GM06990 (cell line): ENCODE measurements at regions not wholly inside any gene's neighbourhood (a gene's known extent, or its start where the extent isn't known, plus 50 kb on each side); places are given as distances from the start of the nearest gene placed in this dataset.
"Not testable (repeated sequence)": the region's sequence is repeated elsewhere in the genome, so short reads cannot be mapped to it uniquely, and the experiment has no call there.

Experiments
- DNase-seq: peaks from one replicate; pipeline ENCODE4 v3.0.0-alpha.2; 2011; ENCODE audit not compliant: insufficient read length; ENCODE audit errors: extremely low read depth
- H3K27me3 ChIP-seq: replicated peaks from 2 replicates; pipeline ENCODE4 v1.6.0; 2011; ENCODE audit warnings: low read length; ENCODE audit not compliant: control insufficient read depth, insufficient read depth
- H3K36me3 ChIP-seq: 2 replicates; pipeline ENCODE4 v1.5.1; 2011; ENCODE audit warnings: low read length; ENCODE audit not compliant: control insufficient read depth, insufficient read depth
- H3K4me3 ChIP-seq: replicated peaks from 2 replicates; pipeline ENCODE4 v1.5.1; 2011; ENCODE audit warnings: low read depth, mild to moderate bottlenecking, control low read depth, low read length
- TF ChIP-seq, protein P1 (sequence below): IDR thresholded peaks from 2 replicates; pipeline ENCODE4 v1.5.1; 2011; ENCODE audit warnings: low read length, control low read depth, mild to moderate bottlenecking, inconsistent platforms; ENCODE audit not compliant: insufficient read depth, poor library complexity, severe bottlenecking

DNA sequence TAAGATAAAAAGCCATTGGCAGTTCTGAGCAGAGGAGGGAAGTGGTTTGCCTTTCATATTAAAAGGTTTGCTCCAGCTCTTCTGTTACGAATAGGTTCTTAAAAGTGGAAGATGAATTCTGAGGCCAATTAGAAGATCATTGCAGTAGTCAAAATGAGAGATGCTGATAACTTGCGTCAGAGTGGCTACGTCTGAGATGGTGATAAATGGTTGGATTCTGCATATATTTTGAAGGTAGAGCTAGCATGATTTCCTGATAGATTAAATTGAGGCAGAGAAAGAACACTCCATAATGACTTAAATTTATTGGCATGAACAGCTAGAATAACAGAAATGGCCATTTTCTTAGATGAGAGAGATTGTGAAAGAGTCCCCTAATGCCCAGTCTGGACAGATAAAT is 652.6 kb downstream of the DACH1 start:
- Histone ChIP-seq H3K4me3 (no peak overlapping the region), H3K36me3 (no peaks in the 10 kb centered on the region), H3K27me3 (no peaks in the 10 kb centered on the region)
- no peak for DNase-seq
- TF ChIP-seq, protein P1, sequence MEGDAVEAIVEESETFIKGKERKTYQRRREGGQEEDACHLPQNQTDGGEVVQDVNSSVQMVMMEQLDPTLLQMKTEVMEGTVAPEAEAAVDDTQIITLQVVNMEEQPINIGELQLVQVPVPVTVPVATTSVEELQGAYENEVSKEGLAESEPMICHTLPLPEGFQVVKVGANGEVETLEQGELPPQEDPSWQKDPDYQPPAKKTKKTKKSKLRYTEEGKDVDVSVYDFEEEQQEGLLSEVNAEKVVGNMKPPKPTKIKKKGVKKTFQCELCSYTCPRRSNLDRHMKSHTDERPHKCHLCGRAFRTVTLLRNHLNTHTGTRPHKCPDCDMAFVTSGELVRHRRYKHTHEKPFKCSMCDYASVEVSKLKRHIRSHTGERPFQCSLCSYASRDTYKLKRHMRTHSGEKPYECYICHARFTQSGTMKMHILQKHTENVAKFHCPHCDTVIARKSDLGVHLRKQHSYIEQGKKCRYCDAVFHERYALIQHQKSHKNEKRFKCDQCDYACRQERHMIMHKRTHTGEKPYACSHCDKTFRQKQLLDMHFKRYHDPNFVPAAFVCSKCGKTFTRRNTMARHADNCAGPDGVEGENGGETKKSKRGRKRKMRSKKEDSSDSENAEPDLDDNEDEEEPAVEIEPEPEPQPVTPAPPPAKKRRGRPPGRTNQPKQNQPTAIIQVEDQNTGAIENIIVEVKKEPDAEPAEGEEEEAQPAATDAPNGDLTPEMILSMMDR, result no peak

DNA sequence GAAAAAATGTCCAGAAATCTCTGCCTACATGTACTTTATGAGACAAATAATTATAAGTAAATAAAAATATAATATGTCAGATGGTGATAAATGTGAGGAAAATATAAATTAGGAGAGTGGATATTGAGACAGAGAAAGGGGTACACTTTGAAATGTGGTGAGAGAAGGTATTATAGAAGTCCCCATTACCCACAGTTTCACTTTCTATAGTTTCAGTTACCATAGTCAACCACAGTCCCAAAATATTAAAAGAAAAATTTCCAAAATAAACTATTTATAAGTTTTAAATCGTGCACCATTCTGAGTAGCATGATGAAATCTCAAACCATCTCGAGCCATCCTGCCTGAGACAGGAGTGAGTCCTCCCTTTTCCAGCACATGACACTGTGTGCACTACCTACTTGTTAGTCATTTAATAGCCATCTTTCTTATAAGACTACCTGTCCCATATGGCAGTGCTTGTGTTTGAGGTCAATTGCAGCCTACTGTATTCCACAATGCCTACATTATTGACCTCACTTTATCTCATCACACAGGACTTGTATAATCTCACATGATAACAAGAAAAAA is 653.7 kb downstream of the DACH1 start:
- DNase-seq, result no peak
- TF ChIP-seq, protein P1, result no peak
- H3K36me3 ChIP-seq, result no peaks in the 10 kb centered on the region
- H3K4me3 ChIP-seq, result no peak overlapping the region
- H3K27me3 ChIP-seq, result no peaks in the 10 kb centered on the region

DNA sequence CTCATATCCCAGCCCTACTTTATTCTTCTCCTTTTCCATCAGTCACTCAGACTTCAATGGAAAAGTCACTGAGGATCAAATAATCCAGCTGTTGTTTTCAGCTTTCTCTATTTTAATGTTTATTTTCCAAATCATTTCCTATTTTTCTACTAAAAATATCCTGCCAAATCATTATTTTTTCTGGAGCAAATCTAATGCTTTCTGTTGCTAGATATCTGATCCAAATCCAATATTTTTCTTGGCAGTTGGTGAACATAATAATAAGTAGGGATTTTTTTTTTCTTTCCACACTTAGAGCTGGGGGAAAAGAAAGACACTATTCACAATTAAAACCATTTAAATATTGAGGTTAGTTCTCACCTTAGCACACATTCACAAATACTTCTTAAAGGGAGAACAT is 656.1 kb downstream of the DACH1 start:
- Histone ChIP-seq H3K36me3 (no peaks in the 10 kb centered on the region), H3K4me3 (no peak overlapping the region), H3K27me3 (no peaks in the 10 kb centered on the region)
- no peak for DNase-seq
- TF ChIP-seq, protein P1, result no peak

DNA sequence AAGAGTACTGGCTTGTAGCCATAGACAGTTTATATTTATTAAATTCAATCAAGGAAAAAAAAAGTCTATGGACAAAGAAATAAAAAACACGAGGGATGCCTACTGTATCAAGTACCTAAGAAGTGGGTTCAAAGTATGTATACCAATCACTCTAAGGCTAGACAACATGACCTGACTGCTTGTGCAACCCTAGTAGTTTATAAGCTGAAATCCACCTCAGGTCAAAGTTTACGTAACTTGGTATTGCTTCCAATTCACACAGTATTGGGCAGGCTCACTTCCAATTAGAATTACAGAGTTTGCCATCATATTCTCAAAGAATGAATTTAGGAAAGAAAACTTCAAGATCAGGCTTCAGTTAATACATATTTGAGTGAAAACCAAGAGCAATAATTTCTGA is 657.8 kb downstream of the DACH1 start:
- TF ChIP-seq, protein P1, result no peak
- no peak overlapping the region for H3K4me3 ChIP-seq
- no peak for DNase-seq
- H3K27me3 ChIP-seq, result no peaks in the 10 kb centered on the region
- no peaks in the 10 kb centered on the region for H3K36me3 ChIP-seq

DNA sequence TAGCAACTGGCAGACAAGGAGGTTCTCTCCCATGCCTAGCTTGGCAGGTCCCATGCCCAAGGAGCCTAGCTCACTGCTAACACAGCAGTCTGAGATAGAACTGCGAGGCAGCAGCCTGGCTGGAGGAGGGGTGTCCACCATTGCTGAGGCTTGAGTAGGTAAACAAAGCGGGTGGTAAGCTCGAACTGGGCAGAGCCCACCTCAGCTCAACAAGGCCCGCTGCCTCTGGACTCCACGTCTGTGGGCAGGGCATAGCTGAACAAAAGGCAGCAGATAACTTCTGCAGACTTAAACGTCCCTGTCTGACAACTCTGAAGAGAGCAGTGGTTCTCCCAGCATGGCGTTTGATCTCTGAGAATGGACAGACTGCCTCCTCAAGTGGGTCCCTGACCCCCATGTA is 682.4 kb downstream of the DACH1 start:
- not testable (repeated sequence) for DNase-seq, H3K36me3 ChIP-seq

DNA sequence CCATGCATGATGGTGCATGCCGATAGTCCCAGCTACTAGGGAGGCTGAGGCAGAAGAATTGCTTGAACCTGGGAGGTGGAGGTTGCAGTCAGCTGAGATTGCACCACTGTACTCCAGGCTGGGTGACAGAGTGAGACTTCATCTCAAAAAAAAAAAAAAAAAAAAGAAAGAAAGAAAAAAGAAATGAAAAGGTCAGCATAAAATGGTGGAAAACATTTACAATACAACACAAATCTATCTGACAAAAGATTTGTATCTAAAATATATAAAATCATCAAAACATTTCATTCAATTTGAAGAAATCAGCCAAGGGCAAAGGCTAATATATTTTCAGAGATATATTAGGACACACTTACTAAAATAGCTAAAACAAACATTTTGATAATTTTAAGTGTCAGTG is 683.7 kb downstream of the DACH1 start:
- not testable (repeated sequence) for DNase-seq, H3K27me3 ChIP-seq, H3K4me3 ChIP-seq, H3K36me3 ChIP-seq

More for the DNA sequence above, 682.4 kb downstream of the DACH1 start:
- not testable (repeated sequence) for H3K27me3 ChIP-seq, H3K4me3 ChIP-seq

DNA sequence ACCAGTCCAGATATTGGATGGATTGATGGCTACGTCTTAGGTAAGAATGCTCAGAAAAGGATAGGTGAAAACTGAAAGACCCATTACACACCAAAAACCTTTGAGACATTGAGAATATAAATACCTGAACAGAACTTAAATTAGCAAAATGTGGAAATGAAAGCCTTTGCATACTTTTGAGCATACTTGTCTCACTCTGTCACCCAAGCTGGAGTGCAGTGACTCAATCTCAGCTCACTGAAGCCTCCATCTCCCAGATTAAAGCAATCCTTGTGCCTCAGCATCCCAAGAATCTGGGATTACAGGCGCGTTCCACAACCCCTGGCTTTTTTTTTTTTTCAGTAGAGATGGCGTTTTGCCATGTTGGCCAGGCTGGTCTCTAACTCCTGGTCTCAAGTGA is 695.3 kb downstream of the DACH1 start:
- H3K36me3 ChIP-seq, result no peaks in the 10 kb centered on the region
- DNase-seq, result no peak
- TF ChIP-seq, protein P1, result no peak
- H3K4me3 ChIP-seq, result no peak overlapping the region
- H3K27me3 ChIP-seq, result no peaks in the 10 kb centered on the region
